ENCODE measurements at regions not wholly inside any gene's neighbourhood (a gene's known extent, or its start where the extent isn't known, plus 50 kb on each side); places are given as distances from the start of the nearest gene placed in this dataset.

DNA sequence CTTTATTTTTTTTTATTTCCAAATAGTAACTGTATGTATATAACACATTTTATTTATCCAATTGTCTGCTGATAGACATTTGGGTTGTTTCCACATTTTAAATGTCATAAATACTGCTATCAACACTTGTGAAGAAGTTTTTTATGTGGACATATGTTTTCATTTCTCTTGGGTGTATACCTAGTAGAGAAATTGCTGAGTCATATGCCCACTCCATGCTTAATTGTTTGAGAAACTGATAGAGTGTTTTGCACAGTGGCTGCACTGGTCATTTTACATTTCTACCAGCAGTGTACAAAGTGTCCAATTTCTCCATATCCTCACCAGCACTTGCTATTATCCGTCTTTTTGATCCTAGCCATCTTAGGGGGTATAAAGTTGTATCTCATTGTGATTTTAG lies 567.8 kb downstream of the GBA3 start:
- no peak for TF ChIP-seq ZNF20 (CRISPR knock-in tag; IDR thresholded peaks at IDR 0.05)
- TF ChIP-seq NFYB (CRISPR knock-in tag; IDR thresholded peaks at IDR 0.05), result no peak

All from HepG2 (cell line).